ENCODE measurements at regions not wholly inside any gene's neighbourhood (a gene's known extent, or its start where the extent isn't known, plus 50 kb on each side); places are given as distances from the start of the nearest gene placed in this dataset.

DNA sequence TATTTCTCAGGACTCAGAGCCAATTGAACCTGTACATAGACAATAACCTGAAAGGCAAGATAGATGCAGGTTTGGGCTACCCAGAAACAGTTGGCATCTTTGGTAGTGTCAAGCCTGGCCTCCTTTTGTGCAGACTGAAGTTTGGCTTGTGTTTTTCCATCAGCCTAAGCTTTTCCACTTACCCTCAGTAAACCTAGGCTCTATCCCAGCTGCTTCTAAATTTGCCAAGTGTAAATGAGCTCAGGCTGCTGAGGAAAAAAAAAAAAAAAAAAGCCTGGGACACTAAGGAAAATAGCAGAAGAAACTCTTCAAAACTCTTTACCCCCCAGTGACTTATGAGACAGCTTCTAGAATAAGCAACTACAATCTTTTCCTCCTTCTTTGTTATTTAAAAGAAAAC lies 316.3 kb upstream of the SORCS1 start:
- no peak for TF ChIP-seq POLR2A (IDR thresholded peaks at IDR 0.05; ENCODE audit: control extremely low read depth in 1 of 2, low read depth in 2 of 2, low read length in 2 of 2)
- TF ChIP-seq, protein P1, sequence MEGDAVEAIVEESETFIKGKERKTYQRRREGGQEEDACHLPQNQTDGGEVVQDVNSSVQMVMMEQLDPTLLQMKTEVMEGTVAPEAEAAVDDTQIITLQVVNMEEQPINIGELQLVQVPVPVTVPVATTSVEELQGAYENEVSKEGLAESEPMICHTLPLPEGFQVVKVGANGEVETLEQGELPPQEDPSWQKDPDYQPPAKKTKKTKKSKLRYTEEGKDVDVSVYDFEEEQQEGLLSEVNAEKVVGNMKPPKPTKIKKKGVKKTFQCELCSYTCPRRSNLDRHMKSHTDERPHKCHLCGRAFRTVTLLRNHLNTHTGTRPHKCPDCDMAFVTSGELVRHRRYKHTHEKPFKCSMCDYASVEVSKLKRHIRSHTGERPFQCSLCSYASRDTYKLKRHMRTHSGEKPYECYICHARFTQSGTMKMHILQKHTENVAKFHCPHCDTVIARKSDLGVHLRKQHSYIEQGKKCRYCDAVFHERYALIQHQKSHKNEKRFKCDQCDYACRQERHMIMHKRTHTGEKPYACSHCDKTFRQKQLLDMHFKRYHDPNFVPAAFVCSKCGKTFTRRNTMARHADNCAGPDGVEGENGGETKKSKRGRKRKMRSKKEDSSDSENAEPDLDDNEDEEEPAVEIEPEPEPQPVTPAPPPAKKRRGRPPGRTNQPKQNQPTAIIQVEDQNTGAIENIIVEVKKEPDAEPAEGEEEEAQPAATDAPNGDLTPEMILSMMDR (IDR thresholded peaks at IDR 0.05; ENCODE audit: control extremely low read depth in 1 of 3, insufficient read depth in 1 of 3, low read depth in 1 of 3, low read length in 3 of 3) = no peak
- no peak for TF ChIP-seq JUND (IDR thresholded peaks at IDR 0.05; ENCODE audit: low read length)
- TF ChIP-seq CBX8 (IDR thresholded peaks at IDR 0.05; ENCODE audit: borderline replicate concordance, low read depth, low read length) = no peak
- TF ChIP-seq, protein P2, sequence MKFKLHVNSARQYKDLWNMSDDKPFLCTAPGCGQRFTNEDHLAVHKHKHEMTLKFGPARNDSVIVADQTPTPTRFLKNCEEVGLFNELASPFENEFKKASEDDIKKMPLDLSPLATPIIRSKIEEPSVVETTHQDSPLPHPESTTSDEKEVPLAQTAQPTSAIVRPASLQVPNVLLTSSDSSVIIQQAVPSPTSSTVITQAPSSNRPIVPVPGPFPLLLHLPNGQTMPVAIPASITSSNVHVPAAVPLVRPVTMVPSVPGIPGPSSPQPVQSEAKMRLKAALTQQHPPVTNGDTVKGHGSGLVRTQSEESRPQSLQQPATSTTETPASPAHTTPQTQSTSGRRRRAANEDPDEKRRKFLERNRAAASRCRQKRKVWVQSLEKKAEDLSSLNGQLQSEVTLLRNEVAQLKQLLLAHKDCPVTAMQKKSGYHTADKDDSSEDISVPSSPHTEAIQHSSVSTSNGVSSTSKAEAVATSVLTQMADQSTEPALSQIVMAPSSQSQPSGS (IDR thresholded peaks at IDR 0.05; ENCODE audit: low read length) = no peak
